NCI-H526 (cell line): ENCODE measurements at regions not wholly inside any gene's neighbourhood (a gene's known extent, or its start where the extent isn't known, plus 50 kb on each side); places are given as distances from the start of the nearest gene placed in this dataset.
"Not testable (repeated sequence)": the region's sequence is repeated elsewhere in the genome, so short reads cannot be mapped to it uniquely, and the experiment has no call there.

Experiments used
- DNase-seq, 2 experiments: peaks; one replicate each; lab custom pipeline; 2025; lab: John Stamatoyannopoulos, UW

GRCh38 chr12:75943730-75944096, 87.9 kb downstream of the PHLDA1 start:
- peak in 1 of 2 experiments; percentile 45 for DNase-seq

GRCh38 chr12:75941661-75942060, 89.9 kb downstream of the PHLDA1 start:
- DNase-seq: not testable (repeated sequence)

GRCh38 chr12:75939016-75939642, 92.4 kb downstream of the PHLDA1 start:
- no peak for DNase-seq

GRCh38 chr12:75938189-75938588, 93.4 kb downstream of the PHLDA1 start:
- no peak for DNase-seq

GRCh38 chr12:75937486-75937885, 94.1 kb downstream of the PHLDA1 start:
- DNase-seq: no peak

- no peak for DNase-seq
Observed at GRCh38 chr12:75936515-75937440, 94.8 kb downstream of the PHLDA1 start.

- DNase-seq: no peak
Observed at GRCh38 chr12:75935539-75936242, 95.9 kb downstream of the PHLDA1 start.

GRCh38 chr12:75933101-75933500, 98.5 kb downstream of the PHLDA1 start:
- DNase-seq: no peak

- DNase-seq: no peak
Observed at GRCh38 chr12:75932241-75932640, 99.3 kb downstream of the PHLDA1 start.

GRCh38 chr12:75923964-75924666, 107.5 kb downstream of the PHLDA1 start:
- no peak for DNase-seq

GRCh38 chr12:75922944-75923642, 108.5 kb downstream of the PHLDA1 start:
- no peak for DNase-seq

GRCh38 chr12:75921622-75922289, 109.8 kb downstream of the PHLDA1 start:
- DNase-seq: no peak

GRCh38 chr12:75917715-75918114, 113.9 kb downstream of the PHLDA1 start:
- DNase-seq: no peak

- DNase-seq: no peak
Observed at GRCh38 chr12:75917083-75917482, 114.5 kb downstream of the PHLDA1 start.

- no peak for DNase-seq
Observed at GRCh38 chr12:75913502-75914351, 117.8 kb downstream of the PHLDA1 start.

GRCh38 chr12:75909714-75910656, 121.6 kb downstream of the PHLDA1 start:
- no peak for DNase-seq

GRCh38 chr12:75908961-75909605, 122.5 kb downstream of the PHLDA1 start:
- DNase-seq: no peak

- no peak for DNase-seq
Observed at GRCh38 chr12:75905922-75906321, 125.7 kb downstream of the PHLDA1 start.
